Vagina (tissue), 2 donors: ENCODE measurements at regions not wholly inside any gene's neighbourhood (a gene's known extent, or its start where the extent isn't known, plus 50 kb on each side); places are given as distances from the start of the nearest gene placed in this dataset.

Experiments used
- CTCF ChIP-seq, 3 experiments: fragments of 450-650 bp in 2 of 3; fragments of 200-600 bp in 1 of 3; sonication (generic) in 1 of 3; IDR thresholded peaks; one replicate each; pipeline ENCODE4 v1.5.1; 2017 to 2019; ENCODE audit warnings: antibody characterized with exemption in 3 of 3, mild to moderate bottlenecking in 2 of 3, moderate library complexity in 2 of 3
- POLR2A ChIP-seq, 2 donors: fragments of 450-650 bp; IDR thresholded peaks; one replicate each; pipeline ENCODE4 v1.6.1; 2017; ENCODE audit warnings: antibody characterized with exemption in 2 of 2, mild to moderate bottlenecking in 2 of 2, moderate library complexity in 2 of 2
- POLR2AphosphoS5 ChIP-seq, 2 donors: sonication (generic); formaldehyde crosslinking; IDR thresholded peaks; one replicate each; pipeline ENCODE4 v1.9.0; 2017; ENCODE audit warnings: antibody characterized with exemption in 2 of 2, mild to moderate bottlenecking in 2 of 2, low read depth in 1 of 2; ENCODE audit not compliant: insufficient read depth in 1 of 2

- TF ChIP-seq POLR2A (IDR thresholded peaks at IDR 0.05) (no peak), CTCF (IDR thresholded peaks at IDR 0.05) (no peak), POLR2AphosphoS5 (IDR thresholded peaks at IDR 0.05; ENCODE audit: insufficient read depth in 1 of 2, low read depth in 1 of 2) (no peak)
Observed at GRCh38 chr6:134378426-134378825, 60.5 kb upstream of the SGK1 start.
